Right cardiac atrium (tissue), 5 donors: ENCODE measurements at regions not wholly inside any gene's neighbourhood (a gene's known extent, or its start where the extent isn't known, plus 50 kb on each side); places are given as distances from the start of the nearest gene placed in this dataset.

Source experiments
- ATAC-seq, 2 donors: fragments of 200-7000 bp; cut with Tn5 transposase; one replicate each; pipeline versions ENCODE4 v1.8.0 to v1.9.1; 2020; ENCODE audit warnings: moderate library complexity in 2 of 2, mild to moderate bottlenecking in 1 of 2
- DNase-seq, 3 donors: peaks; one replicate each; pipeline ENCODE4 v3.0.0-alpha.2; 2020
- H3K27ac ChIP-seq: one replicate; pipeline ENCODE4 v1.5.1; 2013; ENCODE audit warnings: mild to moderate bottlenecking, low read length, control low read depth, moderate library complexity
- H3K27me3 ChIP-seq: one replicate; pipeline ENCODE4 v1.6.1; 2013; ENCODE audit not compliant: control insufficient read depth, insufficient read depth
- H3K4me1 ChIP-seq: one replicate; pipeline ENCODE4 v1.6.1; 2013; ENCODE audit warnings: low read length; ENCODE audit not compliant: control insufficient read depth, insufficient read depth
- H3K4me3 ChIP-seq: one replicate; pipeline ENCODE4 v1.5.1; 2013; ENCODE audit warnings: low read length, control low read depth
- H3K9me3 ChIP-seq: one replicate; pipeline ENCODE4 v1.6.1; 2013; ENCODE audit warnings: low read length; ENCODE audit not compliant: control insufficient read depth
- WGBS: extraction: QIAGEN DNeasy Blood & Tissue Kit; methylation state at CpG from one replicate; pipeline ENCODE4 v1.1.7; 2013; 5-methylcytosine and 5-hydroxymethylcytosine counted together
- intact Hi-C, 4 donors: fragments of 100-400 bp; cut with DNase I; formaldehyde crosslinking; loops; one replicate each; pipeline versions ENCODE4 v1.11.0 to v1.14.0; 2022 to 2023
- donor health status: healthy with polysubstance abuse.
- donor health status: DM: no; HTN: yes; CAD: no.
- donor health status: DM: no; HTN: no; CAD: no.
- donor health status: DM: no; HTN: yes; CAD: no; lungs with severe emphysema.
- donor health status: DM: yes; HTN: yes; CAD: no.

DNA sequence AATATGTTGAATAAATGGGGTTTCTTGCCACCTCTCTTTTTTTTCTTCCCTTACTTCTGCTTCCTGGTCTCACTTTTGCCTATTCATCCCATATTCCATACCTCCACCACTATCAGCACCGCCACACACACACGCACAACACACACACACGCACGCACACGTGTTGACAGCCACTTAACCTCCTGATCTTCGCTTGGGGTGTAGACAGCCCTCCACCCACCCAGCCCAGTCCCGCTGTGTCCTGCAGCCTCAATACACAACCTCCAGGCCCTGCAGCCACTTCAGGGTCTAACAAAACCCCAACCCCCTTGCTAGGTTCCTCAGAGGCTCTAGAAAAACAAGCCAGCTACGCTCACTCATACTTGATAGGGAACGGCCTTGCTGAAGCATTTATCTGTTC, 72.3 kb downstream of the LINC00237 start:
- no peak overlapping the region for H3K27ac ChIP-seq
- no peak for DNase-seq
- intact Hi-C loops = no loop called here
- H3K4me3 ChIP-seq = no peak overlapping the region
- 39% methylated on average over 9 of the region's 9 CpGs for WGBS
- no peak for ATAC-seq
- no peaks in the 10 kb centered on the region for H3K9me3 ChIP-seq
- H3K27me3 ChIP-seq = no peaks in the 10 kb centered on the region
- no peaks in the 10 kb centered on the region for H3K4me1 ChIP-seq

DNA sequence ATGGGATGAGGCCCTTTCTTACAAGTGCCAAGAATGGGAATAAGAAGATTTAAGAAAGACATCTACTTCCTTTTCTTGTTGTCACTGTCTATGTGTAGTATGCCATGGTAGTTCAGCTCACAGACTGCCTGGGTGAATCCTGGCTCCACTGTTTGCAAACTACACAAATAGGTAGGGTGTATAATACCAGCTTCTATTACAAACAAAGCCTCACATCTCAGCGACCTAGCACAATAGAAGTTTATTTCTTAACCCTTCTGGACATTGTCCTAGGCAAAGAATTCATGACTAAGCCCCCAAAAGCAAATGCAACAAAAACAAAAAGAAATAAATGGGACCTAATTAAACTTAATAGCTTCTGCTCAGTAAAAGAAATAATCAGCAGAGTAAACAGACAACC, 74.5 kb downstream of the LINC00237 start:
- Histone ChIP-seq H3K27me3 (no peaks in the 10 kb centered on the region), H3K9me3 (no peaks in the 10 kb centered on the region), H3K4me3 (no peak overlapping the region), H3K4me1 (no peaks in the 10 kb centered on the region), H3K27ac (no peak overlapping the region)
- ATAC-seq (no peak), DNase-seq (no peak)
- intact Hi-C loops = no loop called here
- WGBS = 41% methylated on average over 1 of the region's 1 CpG

DNA sequence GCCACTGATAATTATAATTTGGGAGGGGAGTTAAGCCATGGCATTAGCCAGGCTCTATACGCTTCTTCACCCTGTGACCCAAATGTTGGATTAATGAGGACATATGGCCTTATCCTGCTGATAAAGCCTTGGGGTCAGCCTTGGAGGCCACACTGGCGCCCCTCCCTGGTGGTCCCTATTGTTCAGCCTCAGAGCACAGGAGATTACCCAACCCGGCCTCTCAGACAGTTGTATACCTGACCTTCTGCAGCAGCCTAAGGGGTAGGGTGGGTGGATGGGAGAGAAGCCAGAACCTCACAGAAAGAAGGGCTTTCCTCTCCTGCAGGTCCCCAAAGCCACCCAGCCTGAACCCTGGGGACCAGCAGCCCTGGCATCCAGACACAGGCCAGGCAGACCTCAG, 76.8 kb downstream of the LINC00237 start:
- H3K27ac ChIP-seq = no peak overlapping the region
- WGBS = 58% methylated on average over 3 of the region's 3 CpGs
- ATAC-seq = no peak
- no peak for DNase-seq
- no peaks in the 10 kb centered on the region for H3K9me3 ChIP-seq
- no peaks in the 10 kb centered on the region for H3K4me1 ChIP-seq
- no peak overlapping the region for H3K4me3 ChIP-seq
- H3K27me3 ChIP-seq = no peaks in the 10 kb centered on the region
- intact Hi-C loops = no loop called here

DNA sequence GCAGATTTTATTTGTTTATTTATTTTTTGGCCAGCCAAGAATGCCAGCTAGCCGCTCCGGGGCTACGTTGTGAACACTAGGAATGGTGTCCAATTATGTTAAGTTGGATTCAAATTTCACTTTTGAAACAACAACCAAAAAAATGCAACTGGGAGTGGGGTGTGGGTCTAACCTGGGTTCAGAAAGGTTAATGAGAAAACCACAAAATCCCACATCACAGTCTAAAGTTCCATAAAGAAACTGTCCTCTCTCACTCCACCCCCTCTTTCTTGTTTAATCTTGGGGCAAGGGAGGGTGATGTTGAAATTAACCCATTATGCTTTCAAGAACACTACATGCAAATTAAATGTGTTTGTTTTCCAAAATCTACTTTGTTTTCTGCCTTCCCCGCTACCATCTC, 77.2 kb downstream of the LINC00237 start:
- intact Hi-C loops = no loop called here
- no peak for ATAC-seq
- WGBS = 63% methylated on average over 4 of the region's 4 CpGs

DNA sequence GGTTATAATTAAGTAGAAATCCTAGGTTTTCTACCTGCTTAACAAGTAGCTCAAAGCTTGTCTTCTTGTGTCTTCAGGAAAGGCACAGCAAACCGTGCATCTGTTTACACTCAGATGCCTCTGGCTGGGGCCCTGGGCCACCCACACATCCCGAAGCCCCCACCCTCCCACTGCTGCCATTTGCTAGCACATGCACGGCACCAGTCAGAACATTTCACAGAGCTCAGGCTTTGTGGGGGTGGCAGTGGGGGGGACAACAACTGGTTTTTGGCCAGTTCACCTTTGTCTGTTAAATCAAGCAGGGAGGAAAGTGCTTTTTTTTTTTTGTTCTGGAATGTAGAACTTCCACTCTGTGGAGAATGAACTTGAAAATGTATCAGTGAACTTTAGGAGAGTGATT, 77.7 kb downstream of the LINC00237 start:
- 19% methylated on average over 3 of the region's 3 CpGs for WGBS
- intact Hi-C loops = no loop called here
- DNase-seq (no peak), ATAC-seq (no peak)
- H3K27ac ChIP-seq = no peak overlapping the region
- no peaks in the 10 kb centered on the region for H3K4me1 ChIP-seq
- H3K4me3 ChIP-seq = no peak overlapping the region
- no peaks in the 10 kb centered on the region for H3K27me3 ChIP-seq
- H3K9me3 ChIP-seq = no peaks in the 10 kb centered on the region

More for the DNA sequence above, 77.2 kb downstream of the LINC00237 start:
- Histone ChIP-seq H3K9me3 (no peaks in the 10 kb centered on the region), H3K4me1 (no peaks in the 10 kb centered on the region), H3K27me3 (no peaks in the 10 kb centered on the region), H3K27ac (no peak overlapping the region), H3K4me3 (no peak overlapping the region)
- no peak for DNase-seq

DNA sequence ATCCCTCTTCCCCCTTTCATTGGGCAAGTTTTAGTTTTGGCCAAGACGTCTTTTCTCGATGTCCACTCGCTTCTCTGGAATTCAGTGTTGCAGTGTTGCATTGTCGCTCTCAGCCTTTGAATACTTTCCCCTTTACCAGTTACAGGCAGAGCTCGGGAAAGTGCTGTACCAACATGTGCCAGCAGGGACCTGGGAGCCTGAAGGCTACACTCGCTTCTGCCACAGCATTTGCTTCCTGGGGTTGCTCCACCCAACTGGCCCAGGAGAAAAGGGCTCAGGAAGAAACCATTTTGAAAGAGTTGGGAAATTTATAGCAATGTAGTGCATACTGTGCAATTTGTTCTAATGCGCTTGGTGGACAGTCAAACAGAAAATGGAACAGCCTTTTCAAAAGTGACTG, 78.6 kb downstream of the LINC00237 start:
- no peak for DNase-seq
- Histone ChIP-seq H3K27me3 (no peaks in the 10 kb centered on the region), H3K27ac (no peak overlapping the region), H3K9me3 (no peaks in the 10 kb centered on the region), H3K4me3 (no peak overlapping the region), H3K4me1 (no peaks in the 10 kb centered on the region)
- ATAC-seq = no peak
- 62% methylated on average over 7 of the region's 7 CpGs for WGBS
- intact Hi-C loops = no loop called here

DNA sequence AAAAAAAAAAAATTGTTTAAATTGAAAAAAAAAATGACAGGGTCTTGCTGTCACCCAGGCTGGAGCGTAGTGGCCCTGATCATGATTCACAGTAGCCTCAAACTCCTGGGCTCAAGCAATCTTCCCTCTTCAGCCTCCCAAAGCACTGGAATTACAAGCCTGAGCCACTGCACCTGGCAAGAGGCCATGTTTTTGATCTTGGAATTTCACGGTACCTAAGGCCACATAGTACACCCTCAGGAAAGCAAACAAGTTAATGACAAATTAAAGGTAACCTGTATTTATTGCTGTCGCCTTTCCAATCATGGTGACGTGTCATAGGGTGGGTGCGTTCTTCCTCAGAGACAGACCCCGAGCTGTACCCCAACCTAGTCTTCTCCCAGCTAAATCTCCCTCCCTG, 79.2 kb downstream of the LINC00237 start:
- no peaks in the 10 kb centered on the region for H3K27me3 ChIP-seq
- H3K9me3 ChIP-seq = no peaks in the 10 kb centered on the region
- no peak overlapping the region for H3K27ac ChIP-seq
- H3K4me3 ChIP-seq = no peak overlapping the region
- intact Hi-C loops = no loop called here
- DNase-seq (no peak), ATAC-seq (no peak)
- WGBS = 87% methylated on average over 6 of the region's 6 CpGs
- no peaks in the 10 kb centered on the region for H3K4me1 ChIP-seq

DNA sequence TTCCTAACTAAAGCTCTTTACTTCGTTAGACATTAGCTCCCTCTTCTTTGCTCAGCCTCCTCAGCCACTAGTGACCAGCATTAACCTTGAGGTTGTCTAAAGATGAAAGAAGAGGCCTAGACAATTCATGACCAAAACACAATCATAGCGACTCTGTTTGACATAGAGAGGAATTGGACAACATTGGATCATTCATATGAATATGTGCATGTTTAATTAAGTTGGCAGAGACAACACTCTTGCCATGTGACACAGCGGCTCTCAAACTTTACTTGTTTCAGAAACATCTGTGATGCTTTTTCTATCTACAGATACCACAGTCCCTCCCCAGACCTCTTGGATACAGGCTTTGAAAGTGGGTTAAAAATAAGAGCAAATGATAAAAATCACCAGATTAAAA, 81.7 kb downstream of the LINC00237 start:
- intact Hi-C loops = no loop called here
- DNase-seq = no peak
- no peak for ATAC-seq
- Histone ChIP-seq H3K4me3 (no peak overlapping the region), H3K27me3 (no peaks in the 10 kb centered on the region), H3K4me1 (no peaks in the 10 kb centered on the region), H3K27ac (no peak overlapping the region), H3K9me3 (no peaks in the 10 kb centered on the region)
- 79% methylated on average over 3 of the region's 3 CpGs for WGBS

DNA sequence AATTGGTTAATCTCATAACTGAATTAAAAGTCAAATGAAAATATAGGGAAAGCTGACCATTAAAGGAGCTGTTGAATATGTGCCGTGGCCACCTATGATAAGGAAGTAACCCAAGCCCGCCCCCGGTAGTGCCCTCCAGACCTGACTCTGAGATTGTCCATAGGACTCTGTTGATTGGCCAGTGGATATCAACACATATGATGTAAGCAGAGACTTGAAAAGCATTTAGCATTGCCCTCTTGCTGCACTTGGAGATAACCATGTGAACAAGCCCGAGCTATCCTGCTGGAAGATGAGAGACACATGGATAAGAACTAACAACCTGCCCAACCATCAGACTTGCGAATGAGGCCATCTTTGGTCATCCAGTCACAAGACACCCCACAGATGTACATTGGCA, 83.2 kb downstream of the LINC00237 start:
- ATAC-seq (no peak), DNase-seq (no peak)
- H3K27me3 ChIP-seq = peaks cover 3% of the 10 kb centered on the region
- H3K9me3 ChIP-seq = no peaks in the 10 kb centered on the region
- no peak overlapping the region for H3K27ac ChIP-seq
- intact Hi-C loops = no loop called here
- 78% methylated on average over 5 of the region's 5 CpGs for WGBS
- H3K4me3 ChIP-seq = no peak overlapping the region
- no peaks in the 10 kb centered on the region for H3K4me1 ChIP-seq

DNA sequence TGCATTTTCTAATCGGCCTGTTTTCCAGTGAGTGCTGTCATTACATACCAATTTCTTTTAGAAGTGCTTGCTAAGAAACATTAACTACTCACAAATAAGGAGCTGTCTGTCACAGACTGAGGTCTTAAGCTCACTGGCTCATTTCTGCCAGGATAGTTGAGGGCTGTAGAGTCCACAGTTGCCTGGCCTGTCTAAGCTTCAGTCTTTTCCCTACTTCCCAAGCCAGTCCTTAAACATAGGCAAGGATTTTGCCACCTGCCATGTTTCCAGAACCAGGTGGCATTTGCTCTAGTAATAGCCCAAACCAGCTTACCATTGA, 84.7 kb downstream of the LINC00237 start:
- Histone ChIP-seq H3K4me3 (no peak overlapping the region), H3K9me3 (no peaks in the 10 kb centered on the region), H3K27me3 (peaks cover 3% of the 10 kb centered on the region), H3K4me1 (no peaks in the 10 kb centered on the region), H3K27ac (no peak overlapping the region)
- WGBS = 35% methylated on average over 1 of the region's 1 CpG
- intact Hi-C loops = no loop called here
- no peak for DNase-seq
- ATAC-seq = no peak

DNA sequence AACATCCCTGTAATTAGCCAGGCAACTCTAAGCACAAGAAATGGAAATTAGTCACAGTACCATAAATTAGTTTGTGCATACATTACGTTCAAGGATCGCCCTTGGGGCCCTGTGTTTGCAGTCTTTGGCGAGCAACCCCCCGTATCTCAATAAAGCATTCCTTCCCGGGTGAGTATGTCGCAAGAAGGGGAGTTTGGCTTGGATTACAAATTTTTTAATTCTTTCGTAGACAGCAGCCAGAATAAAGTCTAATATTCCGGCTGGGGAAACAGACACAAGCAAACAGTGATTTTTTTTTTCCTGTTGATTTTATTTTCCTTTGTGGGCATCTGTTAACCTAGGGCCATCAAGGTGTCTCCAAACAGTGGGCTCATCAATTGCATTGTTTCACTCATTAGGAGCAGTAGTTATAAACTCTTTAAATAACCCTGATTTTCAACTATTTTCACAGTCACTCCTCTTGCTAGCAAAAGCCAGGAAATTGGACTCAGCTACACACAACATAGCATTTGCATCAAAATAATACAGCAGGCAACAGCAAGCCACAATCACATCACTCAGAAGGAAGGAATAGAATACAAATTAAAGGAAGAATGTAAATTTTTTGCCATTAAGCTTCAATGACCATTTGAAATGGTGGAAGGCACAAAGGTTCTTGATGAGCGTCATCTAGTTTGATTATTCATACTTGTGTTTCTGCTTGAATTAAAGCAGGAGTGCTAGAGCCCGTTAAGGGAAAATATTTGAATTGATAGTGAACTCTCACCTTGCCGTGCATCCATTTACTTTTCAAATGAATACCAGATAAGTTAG, 85.3 kb downstream of the LINC00237 start:
- no peaks in the 10 kb centered on the region for H3K4me1 ChIP-seq
- H3K4me3 ChIP-seq = no peak overlapping the region
- intact Hi-C loops = no loop called here
- WGBS = 34% methylated on average over 11 of the region's 11 CpGs
- ATAC-seq = peak in 1 of 2 donors; percentile 71
- peak in 1 of 3 donors; percentile 21 for DNase-seq
- H3K27me3 ChIP-seq = peaks cover 3% of the 10 kb centered on the region
- no peaks in the 10 kb centered on the region for H3K9me3 ChIP-seq
- H3K27ac ChIP-seq = no peak overlapping the region
